ENCODE measurements at regions not wholly inside any gene's neighbourhood (a gene's known extent, or its start where the extent isn't known, plus 50 kb on each side); places are given as distances from the start of the nearest gene placed in this dataset.

DNA sequence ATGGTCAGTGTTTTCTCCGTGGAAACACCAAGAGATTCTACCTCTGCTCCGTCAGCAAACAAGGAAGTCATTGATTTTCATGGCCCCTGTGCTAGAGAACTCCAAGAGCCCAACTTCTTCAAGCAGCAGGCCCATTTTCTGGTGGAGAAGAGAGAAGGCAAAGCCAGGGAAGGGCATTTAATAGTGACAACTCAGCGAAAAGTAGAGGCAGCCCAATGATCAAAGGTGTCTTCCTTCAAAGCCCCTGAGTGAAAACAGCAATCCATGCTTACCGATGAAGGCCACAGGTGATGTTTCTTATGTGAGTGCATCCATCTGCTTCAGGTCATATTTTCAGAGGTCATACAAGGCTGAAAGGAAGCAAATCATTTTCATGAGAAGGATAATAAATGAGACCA is 77.3 kb downstream of the VCPKMT start:
- Histone ChIP-seq H3K27ac (ENCODE audit: low read depth in 1 of 2, low read length in 2 of 2) (peak overlapping the region; percentile 61 to 74), H3K9ac (ENCODE audit: low read depth in 1 of 2, low read length in 2 of 2) (no peak overlapping the region), H3K36me3 (ENCODE audit: control insufficient read depth in 4 of 4, insufficient read depth in 3 of 4, low read depth in 1 of 4, low read length in 3 of 4) (no peaks in the 10 kb centered on the region), H3K4me3 (ENCODE audit: low read depth in 1 of 3, low read length in 3 of 3) (no peak overlapping the region), H3K9me3 (ENCODE audit: control insufficient read depth in 4 of 4, low read length in 3 of 4) (no peaks in the 10 kb centered on the region), H3K4me1 (ENCODE audit: control insufficient read depth in 4 of 4, insufficient read depth in 4 of 4, low read length in 3 of 4) (peaks cover 0 to 30% (median 6%) of the 10 kb centered on the region in 4 donors), H3K27me3 (ENCODE audit: control insufficient read depth in 4 of 4, insufficient read depth in 4 of 4, low read length in 3 of 4) (no peaks in the 10 kb centered on the region)
- WGBS = 87% methylated on average over 4 of the region's 4 CpGs
- no peak for DNase-seq (ENCODE audit: low spot score)
- TF ChIP-seq, protein P1, sequence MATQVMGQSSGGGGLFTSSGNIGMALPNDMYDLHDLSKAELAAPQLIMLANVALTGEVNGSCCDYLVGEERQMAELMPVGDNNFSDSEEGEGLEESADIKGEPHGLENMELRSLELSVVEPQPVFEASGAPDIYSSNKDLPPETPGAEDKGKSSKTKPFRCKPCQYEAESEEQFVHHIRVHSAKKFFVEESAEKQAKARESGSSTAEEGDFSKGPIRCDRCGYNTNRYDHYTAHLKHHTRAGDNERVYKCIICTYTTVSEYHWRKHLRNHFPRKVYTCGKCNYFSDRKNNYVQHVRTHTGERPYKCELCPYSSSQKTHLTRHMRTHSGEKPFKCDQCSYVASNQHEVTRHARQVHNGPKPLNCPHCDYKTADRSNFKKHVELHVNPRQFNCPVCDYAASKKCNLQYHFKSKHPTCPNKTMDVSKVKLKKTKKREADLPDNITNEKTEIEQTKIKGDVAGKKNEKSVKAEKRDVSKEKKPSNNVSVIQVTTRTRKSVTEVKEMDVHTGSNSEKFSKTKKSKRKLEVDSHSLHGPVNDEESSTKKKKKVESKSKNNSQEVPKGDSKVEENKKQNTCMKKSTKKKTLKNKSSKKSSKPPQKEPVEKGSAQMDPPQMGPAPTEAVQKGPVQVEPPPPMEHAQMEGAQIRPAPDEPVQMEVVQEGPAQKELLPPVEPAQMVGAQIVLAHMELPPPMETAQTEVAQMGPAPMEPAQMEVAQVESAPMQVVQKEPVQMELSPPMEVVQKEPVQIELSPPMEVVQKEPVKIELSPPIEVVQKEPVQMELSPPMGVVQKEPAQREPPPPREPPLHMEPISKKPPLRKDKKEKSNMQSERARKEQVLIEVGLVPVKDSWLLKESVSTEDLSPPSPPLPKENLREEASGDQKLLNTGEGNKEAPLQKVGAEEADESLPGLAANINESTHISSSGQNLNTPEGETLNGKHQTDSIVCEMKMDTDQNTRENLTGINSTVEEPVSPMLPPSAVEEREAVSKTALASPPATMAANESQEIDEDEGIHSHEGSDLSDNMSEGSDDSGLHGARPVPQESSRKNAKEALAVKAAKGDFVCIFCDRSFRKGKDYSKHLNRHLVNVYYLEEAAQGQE (IDR thresholded peaks at IDR 0.05) = no peak
- TF ChIP-seq GABPA (IDR thresholded peaks at IDR 0.05 in 1 of 2, conservative IDR thresholded peaks at IDR 0.05 in 1 of 2) = no peak
- no peak for TF ChIP-seq SP1 (IDR thresholded peaks at IDR 0.05)
- TF ChIP-seq RAD21 (IDR thresholded peaks at IDR 0.05) = no peak
- TF ChIP-seq, protein P2, sequence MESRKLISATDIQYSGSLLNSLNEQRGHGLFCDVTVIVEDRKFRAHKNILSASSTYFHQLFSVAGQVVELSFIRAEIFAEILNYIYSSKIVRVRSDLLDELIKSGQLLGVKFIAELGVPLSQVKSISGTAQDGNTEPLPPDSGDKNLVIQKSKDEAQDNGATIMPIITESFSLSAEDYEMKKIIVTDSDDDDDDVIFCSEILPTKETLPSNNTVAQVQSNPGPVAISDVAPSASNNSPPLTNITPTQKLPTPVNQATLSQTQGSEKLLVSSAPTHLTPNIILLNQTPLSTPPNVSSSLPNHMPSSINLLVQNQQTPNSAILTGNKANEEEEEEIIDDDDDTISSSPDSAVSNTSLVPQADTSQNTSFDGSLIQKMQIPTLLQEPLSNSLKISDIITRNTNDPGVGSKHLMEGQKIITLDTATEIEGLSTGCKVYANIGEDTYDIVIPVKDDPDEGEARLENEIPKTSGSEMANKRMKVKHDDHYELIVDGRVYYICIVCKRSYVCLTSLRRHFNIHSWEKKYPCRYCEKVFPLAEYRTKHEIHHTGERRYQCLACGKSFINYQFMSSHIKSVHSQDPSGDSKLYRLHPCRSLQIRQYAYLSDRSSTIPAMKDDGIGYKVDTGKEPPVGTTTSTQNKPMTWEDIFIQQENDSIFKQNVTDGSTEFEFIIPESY (IDR thresholded peaks at IDR 0.05) = no peak
- no peak for TF ChIP-seq TAF1 (conservative IDR thresholded peaks at IDR 0.05)
- TF ChIP-seq, protein P3, sequence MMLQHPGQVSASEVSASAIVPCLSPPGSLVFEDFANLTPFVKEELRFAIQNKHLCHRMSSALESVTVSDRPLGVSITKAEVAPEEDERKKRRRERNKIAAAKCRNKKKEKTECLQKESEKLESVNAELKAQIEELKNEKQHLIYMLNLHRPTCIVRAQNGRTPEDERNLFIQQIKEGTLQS (IDR thresholded peaks at IDR 0.05) = no peak
- no peak for TF ChIP-seq EGR1 (IDR thresholded peaks at IDR 0.05; ENCODE audit: low read depth in 2 of 2)
- TF ChIP-seq FOXA2 (IDR thresholded peaks at IDR 0.05) = no peak
- TF ChIP-seq NR2F2 (IDR thresholded peaks at IDR 0.05) = no peak
- TF ChIP-seq JUND (IDR thresholded peaks at IDR 0.05) = no peak
- TF ChIP-seq HNF4A (conservative IDR thresholded peaks at IDR 0.05) = no peak
- TF ChIP-seq RXRA (IDR thresholded peaks at IDR 0.05) = no peak

DNA sequence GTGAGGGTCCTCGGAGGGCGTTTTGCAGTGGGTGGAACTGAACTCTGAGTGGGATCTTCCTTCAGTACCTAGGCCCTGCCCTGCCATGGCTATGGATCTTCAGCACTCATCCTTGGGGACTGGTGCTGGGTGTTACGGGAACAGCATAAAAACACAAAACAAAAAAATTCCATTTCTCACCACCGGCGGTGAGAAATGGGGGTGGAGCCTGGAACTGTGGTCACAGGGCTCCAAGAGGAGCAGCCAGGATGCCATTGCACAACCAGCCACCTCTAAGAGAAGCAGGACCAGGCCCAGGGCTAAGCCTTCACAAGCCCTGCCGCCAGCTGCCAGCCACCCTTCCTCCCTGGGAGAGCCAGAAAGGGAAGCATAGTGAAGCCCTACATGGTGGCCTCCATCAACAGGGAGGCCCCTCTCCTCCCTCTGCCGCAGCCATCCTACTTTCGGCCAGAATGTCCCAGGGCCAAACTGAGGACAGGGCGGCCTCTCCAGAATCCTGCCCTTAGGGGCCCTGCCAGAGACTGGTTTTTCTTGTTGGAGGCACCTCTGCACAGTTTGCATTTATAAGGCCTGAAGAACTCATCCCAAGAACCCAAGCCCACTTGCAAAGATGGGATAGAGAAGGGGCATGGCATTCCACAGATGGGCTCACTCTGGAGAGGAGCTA is 76.5 kb downstream of the VCPKMT start:
- Histone ChIP-seq H3K4me1 (ENCODE audit: control insufficient read depth in 4 of 4, insufficient read depth in 4 of 4, low read length in 3 of 4) (peaks cover 4 to 36% (median 13%) of the 10 kb centered on the region in 4 donors), H3K27ac (ENCODE audit: low read depth in 1 of 2, low read length in 2 of 2) (peak overlapping the region; percentile 31 to 61), H3K9me3 (ENCODE audit: control insufficient read depth in 4 of 4, low read length in 3 of 4) (no peaks in the 10 kb centered on the region), H3K4me3 (ENCODE audit: low read depth in 1 of 3, low read length in 3 of 3) (no peak overlapping the region), H3K36me3 (ENCODE audit: control insufficient read depth in 4 of 4, insufficient read depth in 3 of 4, low read depth in 1 of 4, low read length in 3 of 4) (no peaks in the 10 kb centered on the region), H3K9ac (ENCODE audit: low read depth in 1 of 2, low read length in 2 of 2) (no peak overlapping the region), H3K27me3 (ENCODE audit: control insufficient read depth in 4 of 4, insufficient read depth in 4 of 4, low read length in 3 of 4) (no peaks in the 10 kb centered on the region)
- no peak for DNase-seq (ENCODE audit: low spot score)
- WGBS = 78% methylated on average over 9 of the region's 9 CpGs
- TF ChIP-seq, protein P4, sequence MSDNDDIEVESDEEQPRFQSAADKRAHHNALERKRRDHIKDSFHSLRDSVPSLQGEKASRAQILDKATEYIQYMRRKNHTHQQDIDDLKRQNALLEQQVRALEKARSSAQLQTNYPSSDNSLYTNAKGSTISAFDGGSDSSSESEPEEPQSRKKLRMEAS (IDR thresholded peaks at IDR 0.05) = no peak
- TF ChIP-seq HNF4G (IDR thresholded peaks at IDR 0.05) (no peak), SP1 (IDR thresholded peaks at IDR 0.05) (no peak), YY1 (IDR thresholded peaks at IDR 0.05) (no peak), EGR1 (IDR thresholded peaks at IDR 0.05; ENCODE audit: low read depth in 2 of 2) (no peak), NR2F2 (IDR thresholded peaks at IDR 0.05) (no peak), JUND (IDR thresholded peaks at IDR 0.05) (no peak), HNF4A (conservative IDR thresholded peaks at IDR 0.05) (no peak), RAD21 (IDR thresholded peaks at IDR 0.05) (no peak), FOXA2 (IDR thresholded peaks at IDR 0.05) (no peak), GABPA (IDR thresholded peaks at IDR 0.05 in 1 of 2, conservative IDR thresholded peaks at IDR 0.05 in 1 of 2) (no peak), FOXA1 (IDR thresholded peaks at IDR 0.05) (no peak)
- TF ChIP-seq, protein P1 (IDR thresholded peaks at IDR 0.05) = no peak
- TF ChIP-seq, protein P3 (IDR thresholded peaks at IDR 0.05) = no peak
- TF ChIP-seq, protein P2 (IDR thresholded peaks at IDR 0.05) = no peak
